CD4-positive, alpha-beta T cell treated with Interferon gamma for 1 hour (primary cell): ENCODE measurements at regions not wholly inside any gene's neighbourhood (a gene's known extent, or its start where the extent isn't known, plus 50 kb on each side); places are given as distances from the start of the nearest gene placed in this dataset.
A peak's percentile ranks its signal among the peaks of the same experiment; 100 is the strongest.
"Not testable (repeated sequence)": the region's sequence is repeated elsewhere in the genome, so short reads cannot be mapped to it uniquely, and the experiment has no call there.

Experiments
- DNase-seq: peaks from one replicate; pipeline ENCODE4 v3.0.0-alpha.2; 2020

GRCh38 chr18:76633588-76634269 is 138.7 kb upstream of the ZNF516 start:
- DNase-seq = no peak

GRCh38 chr18:76627444-76627843 is 132.4 kb upstream of the ZNF516 start:
- DNase-seq = no peak

- DNase-seq = no peak
These were observed 131.9 kb upstream of the ZNF516 start for GRCh38 chr18:76626991-76627390.

- no peak for DNase-seq
These were observed 127.6 kb upstream of the ZNF516 start for GRCh38 chr18:76622651-76623050.

- DNase-seq = no peak
These were observed 126.9 kb upstream of the ZNF516 start for GRCh38 chr18:76621782-76622495.

- DNase-seq = no peak
These were observed 126.2 kb upstream of the ZNF516 start for GRCh38 chr18:76621226-76621625.

GRCh38 chr18:76620321-76621170 is 125.5 kb upstream of the ZNF516 start:
- DNase-seq = peak; percentile 42

GRCh38 chr18:76619621-76620315 is 124.7 kb upstream of the ZNF516 start:
- DNase-seq = no peak

- peak; percentile 11 for DNase-seq
These were observed 124.2 kb upstream of the ZNF516 start for GRCh38 chr18:76619261-76619620.

GRCh38 chr18:76618721-76619120 is 123.7 kb upstream of the ZNF516 start:
- no peak for DNase-seq

GRCh38 chr18:76616373-76616772 is 121.3 kb upstream of the ZNF516 start:
- DNase-seq = no peak

- no peak for DNase-seq
These were observed 120.2 kb upstream of the ZNF516 start for GRCh38 chr18:76615065-76615733.

- no peak for DNase-seq
These were observed 118.7 kb upstream of the ZNF516 start for GRCh38 chr18:76613755-76614120.

GRCh38 chr18:76613053-76613754 is 118.2 kb upstream of the ZNF516 start:
- DNase-seq = no peak

GRCh38 chr18:76611750-76612045 is 116.7 kb upstream of the ZNF516 start:
- DNase-seq = not testable (repeated sequence)

GRCh38 chr18:76610933-76611749 is 116.1 kb upstream of the ZNF516 start:
- no peak for DNase-seq

GRCh38 chr18:76610012-76610411 is 115.0 kb upstream of the ZNF516 start:
- DNase-seq = no peak

- no peak for DNase-seq
These were observed 110.4 kb upstream of the ZNF516 start for GRCh38 chr18:76605341-76605929.

- no peak for DNase-seq
These were observed 109.8 kb upstream of the ZNF516 start for GRCh38 chr18:76604935-76605240.

GRCh38 chr18:76604108-76604934 is 109.3 kb upstream of the ZNF516 start:
- DNase-seq = no peak
